Stomach (tissue), 8 donors: ENCODE measurements at regions not wholly inside any gene's neighbourhood (a gene's known extent, or its start where the extent isn't known, plus 50 kb on each side); places are given as distances from the start of the nearest gene placed in this dataset.
"Not testable (repeated sequence)": the region's sequence is repeated elsewhere in the genome, so short reads cannot be mapped to it uniquely, and the experiment has no call there.

Experiments used
- DNase-seq, 2 donors: peaks; one replicate each; pipeline versions ENCODE4 v3.0.0 to v3.0.0-alpha.2; 2013 to 2019
- H3K27ac ChIP-seq, 5 donors: fragments of 200-600 bp in 4 of 5; sonication (generic) in 4 of 5; one replicate each; pipeline ENCODE4 v1.5.1; 2013 to 2019; ENCODE audit warnings: mild to moderate bottlenecking in 1 of 5, moderate library complexity in 1 of 5
- H3K27me3 ChIP-seq, 3 donors: fragments of 200-600 bp; sonication (generic); one replicate each; pipeline ENCODE4 v1.5.1; 2017 to 2019; ENCODE audit warnings: mixed run types in 1 of 3
- H3K36me3 ChIP-seq, 4 donors: fragments of 200-600 bp; sonication (generic); 1 replicate in 3 of 4; 2 replicates in 1 of 4; pipeline ENCODE4 v1.5.1; 2016 to 2019
- H3K4me1 ChIP-seq, 4 donors: fragments of 200-600 bp; sonication (generic); one replicate each; pipeline ENCODE4 v1.5.1; 2016 to 2019
- H3K4me3 ChIP-seq, 4 donors: fragments of 200-600 bp; sonication (generic) in 3 of 4; one replicate each; pipeline ENCODE4 v1.5.1; 2016 to 2019; ENCODE audit warnings: mild to moderate bottlenecking in 1 of 4
- H3K9me3 ChIP-seq, 4 donors: fragments of 200-600 bp; sonication (generic); one replicate each; pipeline ENCODE4 v1.5.1; 2016 to 2019
- CTCF ChIP-seq, 7 experiments: fragments of 450-650 bp in 4 of 7; fragments of 200-600 bp in 3 of 7; sonication (generic) in 3 of 7; IDR thresholded peaks; one replicate each; pipeline ENCODE4 v1.5.1; 2016 to 2019; ENCODE audit warnings: antibody characterized with exemption in 7 of 7, control low read depth in 2 of 7, mild to moderate bottlenecking in 1 of 7
- EP300 ChIP-seq: sonication (generic); formaldehyde crosslinking; IDR thresholded peaks from one replicate; pipeline ENCODE4 v1.6.1; 2017; ENCODE audit warnings: antibody characterized with exemption
- POLR2A ChIP-seq, 4 donors: fragments of 450-650 bp; IDR thresholded peaks; one replicate each; pipeline ENCODE4 v1.6.1; 2016; ENCODE audit warnings: antibody characterized with exemption in 4 of 4, control low read depth in 2 of 4, mild to moderate bottlenecking in 1 of 4, moderate library complexity in 1 of 4
- POLR2AphosphoS5 ChIP-seq, 3 donors: sonication (generic); formaldehyde crosslinking; IDR thresholded peaks; one replicate each; pipeline ENCODE4 v1.6.1; 2016; ENCODE audit warnings: antibody characterized with exemption in 3 of 3
- WGBS, 5 donors: extraction: QIAGEN DNeasy Blood & Tissue Kit in 3 of 5; methylation state at CpG; one replicate each; pipeline versions ENCODE4 v1.1.5 to v1.1.7; 2013 to 2018; 5-methylcytosine and 5-hydroxymethylcytosine counted together
- intact Hi-C: fragments of 100-400 bp; cut with DNase I; formaldehyde crosslinking; loops from one replicate; pipeline ENCODE4 v1.15.1; 2023; ENCODE audit warnings: low total_unique reads
- donor health status: healthy with polysubstance abuse.
- donor health status: Bipolar disorder and iron deficiency.
- donor health status: healthy.

- H3K9me3 ChIP-seq = no peaks in the 10 kb centered on the region
- no peak overlapping the region for H3K27ac ChIP-seq
- intact Hi-C loops = no loop called here
- TF ChIP-seq EP300 (no peak), POLR2A (IDR thresholded peaks at IDR 0.05) (no peak), POLR2AphosphoS5 (IDR thresholded peaks at IDR 0.05) (no peak), CTCF (IDR thresholded peaks at IDR 0.05) (no peak)
- WGBS, 5 donors = 43 to 62% (median 57%) methylated on average over 11 of the region's 11 CpGs
- no peak overlapping the region for H3K4me3 ChIP-seq
- DNase-seq = peak in 1 of 2 donors; percentile 40
- H3K36me3 ChIP-seq = no peaks in the 10 kb centered on the region
- peaks cover 0 to 62% (median 4%) of the 10 kb centered on the region in 3 donors for H3K27me3 ChIP-seq
- H3K4me1 ChIP-seq = peaks cover 0 to 5% (median 0%) of the 10 kb centered on the region in 4 donors
Observed at GRCh38 chr17:74126179-74126900, 77.1 kb upstream of the RPL38 start.

- Histone ChIP-seq H3K36me3 (no peaks in the 10 kb centered on the region), H3K27me3 (peaks cover 0 to 68% (median 6%) of the 10 kb centered on the region in 3 donors), H3K9me3 (no peaks in the 10 kb centered on the region), H3K4me1 (peaks cover 0 to 5% (median 0%) of the 10 kb centered on the region in 4 donors), H3K4me3 (no peak overlapping the region), H3K27ac (no peak overlapping the region)
- DNase-seq = no peak
- intact Hi-C loops = no loop called here
- 89 to 100% (median 92%) methylated on average over 5 of the region's 5 CpGs for WGBS, 5 donors
- TF ChIP-seq POLR2AphosphoS5 (IDR thresholded peaks at IDR 0.05) (no peak), CTCF (IDR thresholded peaks at IDR 0.05) (no peak), EP300 (no peak), POLR2A (IDR thresholded peaks at IDR 0.05) (no peak)
Observed at GRCh38 chr17:74126959-74127358, 76.5 kb upstream of the RPL38 start.

DNA sequence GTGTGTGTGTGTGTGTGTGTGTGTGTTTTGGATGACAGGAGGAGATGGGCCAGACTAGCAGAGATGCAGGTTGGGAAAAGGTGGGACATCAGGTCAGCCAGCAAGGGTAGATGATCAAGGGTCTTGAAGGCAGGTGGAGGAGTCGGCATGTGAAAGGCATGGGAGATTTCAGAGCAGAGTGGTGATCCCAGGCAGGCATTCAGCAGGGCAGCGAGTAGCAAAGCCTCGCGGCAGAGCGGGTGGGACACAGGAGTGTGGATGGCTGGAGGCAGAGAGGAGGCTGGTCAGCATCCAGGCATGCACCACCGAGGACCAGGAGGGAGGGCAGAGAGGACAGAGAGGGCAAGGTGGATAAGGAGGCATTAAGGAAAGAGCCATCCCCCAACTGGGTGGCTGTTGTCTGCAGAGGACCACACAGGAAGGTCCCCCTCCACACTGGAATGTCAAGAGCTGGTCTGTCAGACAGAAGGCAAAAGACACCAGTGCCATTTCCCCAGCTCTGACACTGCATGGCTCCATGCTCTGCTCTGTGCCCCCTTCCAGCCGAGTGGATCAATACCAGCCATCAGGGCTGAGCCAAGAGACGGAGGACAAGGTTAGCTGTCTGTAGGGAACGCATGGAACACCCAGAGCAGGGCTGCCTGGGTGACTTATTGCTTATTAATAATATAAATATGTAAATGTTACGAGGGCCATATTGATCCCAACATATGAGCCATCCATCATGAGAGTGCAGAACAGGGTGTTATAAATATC lies 74.8 kb upstream of the RPL38 start:
- WGBS, 5 donors = 55 to 70% (median 64%) methylated on average over 10 of the region's 10 CpGs
- H3K36me3 ChIP-seq = no peaks in the 10 kb centered on the region
- H3K27me3 ChIP-seq = peaks cover 0 to 80% (median 15%) of the 10 kb centered on the region in 3 donors

DNA sequence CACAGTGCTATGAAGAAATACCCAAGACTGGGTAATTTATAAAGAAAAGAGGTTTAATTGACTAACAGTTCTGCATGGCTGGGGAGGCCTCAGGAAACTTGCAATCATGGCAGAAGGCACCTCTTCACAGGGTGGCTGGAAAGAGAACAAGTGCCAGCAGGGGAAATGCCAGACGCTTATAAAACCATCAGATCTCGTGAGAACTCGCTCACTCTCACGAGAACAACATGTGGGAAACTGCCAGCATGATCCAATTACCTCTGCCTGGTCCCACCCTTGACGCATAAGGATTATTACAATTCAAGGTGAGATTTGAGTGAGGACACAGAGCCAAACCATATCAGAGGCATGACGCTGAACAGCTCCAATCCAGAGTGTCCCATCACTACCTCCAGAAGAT lies 73.7 kb upstream of the RPL38 start:
- H3K36me3 ChIP-seq, H3K9me3 ChIP-seq, H3K4me1 ChIP-seq, intact Hi-C loops, H3K27ac ChIP-seq, H3K4me3 ChIP-seq, DNase-seq: not testable (repeated sequence)
- 58 to 79% (median 69%) methylated on average over 5 to 6 of the region's 6 CpGs for WGBS, 5 donors
- peaks cover 0 to 90% (median 18%) of the 10 kb centered on the region in 3 donors for H3K27me3 ChIP-seq

More for the DNA sequence above, 74.8 kb upstream of the RPL38 start:
- no peak for DNase-seq
- intact Hi-C loops = no loop called here
- TF ChIP-seq POLR2AphosphoS5 (IDR thresholded peaks at IDR 0.05) (no peak), EP300 (no peak)
- no peak overlapping the region for H3K27ac ChIP-seq
- peaks cover 0 to 5% (median 0%) of the 10 kb centered on the region in 4 donors for H3K4me1 ChIP-seq
- H3K9me3 ChIP-seq = no peaks in the 10 kb centered on the region
- no peak overlapping the region for H3K4me3 ChIP-seq

DNA sequence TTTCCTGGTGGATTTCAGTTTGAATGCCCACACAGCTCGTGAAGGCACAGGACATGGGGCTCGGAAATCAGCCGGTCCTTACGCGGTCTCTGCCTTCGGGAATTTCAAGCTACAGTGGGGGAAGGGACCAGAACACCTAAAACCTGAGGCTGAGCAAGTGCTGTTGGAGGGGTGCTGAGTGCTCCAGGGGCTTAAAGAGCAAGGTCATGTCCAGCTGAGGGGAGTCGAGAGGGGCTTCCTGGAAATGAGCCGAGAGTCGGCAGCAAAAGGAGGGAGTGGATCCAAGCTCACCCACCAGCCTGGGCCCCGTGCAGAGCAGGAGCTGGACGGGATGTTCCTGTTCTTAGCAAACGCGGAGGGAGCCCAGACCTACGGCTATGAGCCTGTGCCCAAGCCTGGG lies 73.2 kb upstream of the RPL38 start:
- Histone ChIP-seq H3K27me3 (peaks cover 0 to 90% (median 22%) of the 10 kb centered on the region in 3 donors), H3K36me3 (no peaks in the 10 kb centered on the region), H3K4me3 (no peak overlapping the region), H3K9me3 (no peaks in the 10 kb centered on the region), H3K27ac (no peak overlapping the region), H3K4me1 (peaks cover 0 to 5% (median 0%) of the 10 kb centered on the region in 4 donors)
- TF ChIP-seq POLR2AphosphoS5 (IDR thresholded peaks at IDR 0.05) (no peak), EP300 (no peak), POLR2A (IDR thresholded peaks at IDR 0.05) (no peak), CTCF (IDR thresholded peaks at IDR 0.05) (no peak)
- DNase-seq = no peak
- intact Hi-C loops = no loop called here
- 61 to 73% (median 67%) methylated on average over 14 of the region's 14 CpGs for WGBS, 5 donors
